Thyroid gland (tissue), 4 donors: ENCODE measurements at regions not wholly inside any gene's neighbourhood (a gene's known extent, or its start where the extent isn't known, plus 50 kb on each side); places are given as distances from the start of the nearest gene placed in this dataset.

Source experiments
- DNase-seq, 2 donors: peaks; one replicate each; pipeline ENCODE4 v3.0.0-alpha.2; 2019
- H3K27ac ChIP-seq, 3 donors: fragments of 200-600 bp; sonication (generic); 1 replicate in 2 of 3; 2 replicates in 1 of 3; pipeline ENCODE4 v1.5.1; 2016 to 2019; ENCODE audit warnings: mild to moderate bottlenecking in 1 of 3, moderate library complexity in 1 of 3
- H3K27me3 ChIP-seq: fragments of 200-600 bp; sonication (generic); one replicate; pipeline ENCODE4 v1.5.1; 2019
- H3K36me3 ChIP-seq, 2 donors: fragments of 200-600 bp; sonication (generic); one replicate each; pipeline ENCODE4 v1.5.1; 2016 to 2019
- H3K4me1 ChIP-seq, 2 donors: fragments of 200-600 bp; sonication (generic); one replicate each; pipeline ENCODE4 v1.5.1; 2017 to 2019
- H3K4me3 ChIP-seq, 3 donors: fragments of 200-600 bp; sonication (generic); replicated peaks in 1 of 3; 1 replicate in 2 of 3; 2 replicates in 1 of 3; pipeline ENCODE4 v1.5.1; 2016; ENCODE audit warnings: mild to moderate bottlenecking in 1 of 3
- H3K9me3 ChIP-seq: fragments of 200-600 bp; sonication (generic); one replicate; pipeline ENCODE4 v1.5.1; 2017
- CTCF ChIP-seq, 6 experiments: fragments of 200-600 bp in 3 of 6; fragments of 450-650 bp in 3 of 6; sonication (generic) in 3 of 6; IDR thresholded peaks; one replicate each; pipeline ENCODE4 v1.5.1; 2016 to 2019; ENCODE audit warnings: antibody characterized with exemption in 6 of 6, mild to moderate bottlenecking in 2 of 6, inconsistent platforms in 1 of 6, moderate library complexity in 1 of 6
- POLR2A ChIP-seq, 2 donors: fragments of 450-650 bp; IDR thresholded peaks; one replicate each; pipeline ENCODE4 v1.6.1; 2017; ENCODE audit warnings: antibody characterized with exemption in 2 of 2, mild to moderate bottlenecking in 2 of 2, moderate library complexity in 1 of 2
- WGBS, 2 donors: methylation state at CpG; one replicate each; pipeline ENCODE4 v1.1.5; 2017; 5-methylcytosine and 5-hydroxymethylcytosine counted together
- intact Hi-C: fragments of 100-400 bp; cut with DNase I; formaldehyde crosslinking; loops from one replicate; pipeline ENCODE4 v1.15.1; 2023

- Histone ChIP-seq H3K4me3 (no peak overlapping the region), H3K4me1 (no peaks in the 10 kb centered on the region), H3K27ac (no peak overlapping the region), H3K27me3 (no peaks in the 10 kb centered on the region), H3K9me3 (no peaks in the 10 kb centered on the region), H3K36me3 (no peaks in the 10 kb centered on the region)
- WGBS, 2 donors = 93 to 94% methylated on average over 4 of the region's 4 CpGs
- no peak for DNase-seq
- intact Hi-C loops = no loop called here
- TF ChIP-seq POLR2A (IDR thresholded peaks at IDR 0.05) = no peak
- TF ChIP-seq CTCF (IDR thresholded peaks at IDR 0.05) = no peak
Measured at GRCh38 chr12:20126601-20127000, 241.7 kb upstream of the PDE3A start.

- H3K36me3 ChIP-seq = no peaks in the 10 kb centered on the region
- intact Hi-C loops = no loop called here
- TF ChIP-seq CTCF (IDR thresholded peaks at IDR 0.05) (no peak), POLR2A (IDR thresholded peaks at IDR 0.05) (no peak)
- no peaks in the 10 kb centered on the region for H3K4me1 ChIP-seq
- no peak overlapping the region for H3K4me3 ChIP-seq
- WGBS, 2 donors = 87 to 90% methylated on average over 2 of the region's 2 CpGs
- H3K27ac ChIP-seq = no peak overlapping the region
- DNase-seq = no peak
- H3K9me3 ChIP-seq = no peaks in the 10 kb centered on the region
- no peaks in the 10 kb centered on the region for H3K27me3 ChIP-seq
Measured at GRCh38 chr12:20127413-20127812, 240.9 kb upstream of the PDE3A start.

- no peaks in the 10 kb centered on the region for H3K9me3 ChIP-seq
- no peaks in the 10 kb centered on the region for H3K27me3 ChIP-seq
- H3K4me3 ChIP-seq = no peak overlapping the region
- intact Hi-C loops = no loop called here
- no peak for DNase-seq
- no peak for TF ChIP-seq POLR2A (IDR thresholded peaks at IDR 0.05)
- TF ChIP-seq CTCF (IDR thresholded peaks at IDR 0.05) = no peak
- H3K4me1 ChIP-seq = no peaks in the 10 kb centered on the region
- H3K36me3 ChIP-seq = no peaks in the 10 kb centered on the region
- no peak overlapping the region for H3K27ac ChIP-seq
Measured at GRCh38 chr12:20128928-20129327, 239.4 kb upstream of the PDE3A start.

- Histone ChIP-seq H3K27ac (no peak overlapping the region), H3K27me3 (no peaks in the 10 kb centered on the region), H3K4me3 (no peak overlapping the region), H3K4me1 (no peaks in the 10 kb centered on the region), H3K9me3 (no peaks in the 10 kb centered on the region), H3K36me3 (no peaks in the 10 kb centered on the region)
- WGBS, 2 donors = 67 to 80% methylated on average over 1 of the region's 1 CpG
- TF ChIP-seq CTCF (IDR thresholded peaks at IDR 0.05) (no peak), POLR2A (IDR thresholded peaks at IDR 0.05) (no peak)
- intact Hi-C loops = no loop called here
- no peak for DNase-seq
Measured at GRCh38 chr12:20132818-20133217, 235.5 kb upstream of the PDE3A start.

- H3K4me3 ChIP-seq = no peak overlapping the region
- H3K36me3 ChIP-seq = no peaks in the 10 kb centered on the region
- H3K27ac ChIP-seq = no peak overlapping the region
- no peak for TF ChIP-seq CTCF (IDR thresholded peaks at IDR 0.05)
- no peak for TF ChIP-seq POLR2A (IDR thresholded peaks at IDR 0.05)
- DNase-seq = no peak
- no peaks in the 10 kb centered on the region for H3K9me3 ChIP-seq
- H3K4me1 ChIP-seq = no peaks in the 10 kb centered on the region
- WGBS, 2 donors = 56 to 82% methylated on average over 3 of the region's 3 CpGs
- intact Hi-C loops = no loop called here
- no peaks in the 10 kb centered on the region for H3K27me3 ChIP-seq
Measured at GRCh38 chr12:20134652-20135051, 233.7 kb upstream of the PDE3A start.
